H9 (cell line): ENCODE measurements at regions not wholly inside any gene's neighbourhood (a gene's known extent, or its start where the extent isn't known, plus 50 kb on each side); places are given as distances from the start of the nearest gene placed in this dataset.

Source experiments
- DNase-seq: peaks from one replicate; pipeline ENCODE4 v3.0.0-alpha.2; 2017
- H2AFZ ChIP-seq: one replicate; pipeline ENCODE4 v1.6.1; 2013; ENCODE audit warnings: mild to moderate bottlenecking, low read length, control low read depth, moderate library complexity
- H2AK5ac ChIP-seq: 2 replicates; pipeline ENCODE4 v1.6.1; 2013; ENCODE audit warnings: low read length, control low read depth, mixed read lengths; ENCODE audit not compliant: insufficient read length
- H2BK120ac ChIP-seq: one replicate; pipeline ENCODE4 v1.6.1; 2013; ENCODE audit warnings: low read depth, mild to moderate bottlenecking, low read length, control low read depth, inconsistent platforms; ENCODE audit not compliant: poor library complexity, severe bottlenecking
- H2BK12ac ChIP-seq: 2 replicates; pipeline ENCODE4 v1.6.1; 2013; ENCODE audit warnings: low read length, control low read depth, mixed read lengths, low read depth; ENCODE audit not compliant: insufficient read length
- H2BK15ac ChIP-seq: 2 replicates; pipeline ENCODE4 v1.6.1; 2013; ENCODE audit warnings: low read depth, low read length, control low read depth
- H2BK20ac ChIP-seq: one replicate; pipeline ENCODE4 v1.6.1; 2013; ENCODE audit warnings: low read depth, mild to moderate bottlenecking, low read length, control low read depth, inconsistent platforms; ENCODE audit not compliant: poor library complexity, severe bottlenecking
- H2BK5ac ChIP-seq: 2 replicates; pipeline ENCODE4 v1.6.1; 2013; ENCODE audit warnings: low read length, control low read depth, mixed read lengths; ENCODE audit not compliant: insufficient read length
- H3K14ac ChIP-seq: 2 replicates; pipeline ENCODE4 v1.6.1; 2013; ENCODE audit warnings: low read length, control low read depth; ENCODE audit not compliant: insufficient read depth
- H3K18ac ChIP-seq: 2 replicates; pipeline ENCODE4 v1.6.1; 2013; ENCODE audit warnings: low read depth, mild to moderate bottlenecking, mixed read lengths, low read length, control low read depth; ENCODE audit not compliant: insufficient read length
- H3K23ac ChIP-seq: 2 replicates; pipeline ENCODE4 v1.6.1; 2013; ENCODE audit warnings: low read length, control low read depth, mixed read lengths, low read depth; ENCODE audit not compliant: insufficient read length
- H3K23me2 ChIP-seq: 2 replicates; pipeline ENCODE4 v1.6.1; 2013; ENCODE audit warnings: low read depth, mild to moderate bottlenecking, mixed read lengths, low read length, control low read depth; ENCODE audit not compliant: insufficient read length, poor library complexity, severe bottlenecking
- H3K27ac ChIP-seq: 2 replicates; pipeline ENCODE4 v1.5.1; 2013; ENCODE audit warnings: low read length, control low read depth, mixed read lengths, low read depth; ENCODE audit not compliant: insufficient read length
- H3K27me3 ChIP-seq: 2 replicates; pipeline ENCODE4 v1.6.1; 2013; ENCODE audit warnings: low read length, control low read depth, inconsistent platforms; ENCODE audit not compliant: insufficient read depth
- H3K4ac ChIP-seq: 2 replicates; pipeline ENCODE4 v1.6.1; 2013; ENCODE audit warnings: low read depth, mild to moderate bottlenecking, control low read depth, inconsistent platforms, low read length, moderate library complexity
- H3K4me1 ChIP-seq: 2 replicates; pipeline ENCODE4 v1.6.1; 2013; ENCODE audit warnings: low read length, control low read depth, inconsistent platforms; ENCODE audit not compliant: insufficient read depth
- H3K4me2 ChIP-seq: 2 replicates; pipeline ENCODE4 v1.6.1; 2013; ENCODE audit warnings: low read length, control low read depth, mixed read lengths; ENCODE audit not compliant: insufficient read length, insufficient read depth
- H3K56ac ChIP-seq: 2 replicates; pipeline ENCODE4 v1.6.1; 2013; ENCODE audit warnings: low read depth, mild to moderate bottlenecking, mixed read lengths, low read length, control low read depth; ENCODE audit not compliant: insufficient read length
- H3K79me1 ChIP-seq: 2 replicates; pipeline ENCODE4 v1.6.1; 2013; ENCODE audit warnings: low read depth, mild to moderate bottlenecking, moderate library complexity, low read length, control low read depth, inconsistent platforms; ENCODE audit not compliant: insufficient read depth, poor library complexity, severe bottlenecking
- H3K79me2 ChIP-seq: 2 replicates; pipeline ENCODE4 v1.6.1; 2013; ENCODE audit warnings: low read length, control low read depth, inconsistent platforms; ENCODE audit not compliant: insufficient read depth
- H3K9ac ChIP-seq: 2 replicates; pipeline ENCODE4 v1.6.1; 2013; ENCODE audit warnings: low read length, control low read depth, mixed read lengths; ENCODE audit not compliant: insufficient read length; ENCODE audit errors: extremely low read depth
- H3K9me3 ChIP-seq: one replicate; pipeline ENCODE4 v1.6.1; 2013; ENCODE audit warnings: low read depth, low read length, inconsistent platforms; ENCODE audit not compliant: control insufficient read depth
- H3T11ph ChIP-seq: one replicate; pipeline ENCODE4 v1.6.1; 2013; ENCODE audit warnings: mild to moderate bottlenecking, low read length, control low read depth, inconsistent platforms
- H4K20me1 ChIP-seq: one replicate; pipeline ENCODE4 v1.6.1; 2013; ENCODE audit not compliant: control insufficient read depth, insufficient read length, insufficient read depth
- H4K5ac ChIP-seq: 2 replicates; pipeline ENCODE4 v1.6.1; 2013; ENCODE audit warnings: low read depth, mild to moderate bottlenecking, mixed read lengths, low read length, control low read depth; ENCODE audit not compliant: insufficient read length
- H4K8ac ChIP-seq: replicated peaks from 2 replicates; pipeline ENCODE4 v1.6.1; 2013; ENCODE audit warnings: low read length, control low read depth, mixed read lengths, low read depth; ENCODE audit not compliant: insufficient read length
- H4K91ac ChIP-seq: 2 replicates; pipeline ENCODE4 v1.6.1; 2013; ENCODE audit warnings: low read depth, mild to moderate bottlenecking, moderate library complexity, mixed read lengths, low read length, control low read depth; ENCODE audit not compliant: insufficient read length
- H3K27ac Mint-ChIP-seq, 3 experiments: 2 replicates in 2 of 3; 3 replicates in 1 of 3; pipeline ENCODE4 v1.8.0; 2020 to 2021; ENCODE audit warnings: mixed read lengths in 3 of 3, mild to moderate bottlenecking in 1 of 3, moderate library complexity in 1 of 3
- H3K27me3 Mint-ChIP-seq: 2 replicates; pipeline ENCODE4 v1.8.0; 2021; ENCODE audit warnings: low read depth, mild to moderate bottlenecking, moderate library complexity, mixed read lengths
- H3K36me3 Mint-ChIP-seq, 3 experiments: 2 replicates in 2 of 3; 3 replicates in 1 of 3; pipeline ENCODE4 v1.8.0; 2020 to 2021; ENCODE audit warnings: low read depth in 3 of 3, mixed read lengths in 3 of 3; ENCODE audit not compliant: insufficient read depth in 1 of 3
- H3K4me1 Mint-ChIP-seq, 2 experiments: 2 replicates each; pipeline ENCODE4 v1.8.0; 2020; ENCODE audit warnings: mixed read lengths in 2 of 2
- H3K4me3 Mint-ChIP-seq, 2 experiments: 2 replicates in 1 of 2; 3 replicates in 1 of 2; pipeline ENCODE4 v1.8.0; 2020 to 2021; ENCODE audit warnings: mild to moderate bottlenecking in 2 of 2, mixed read lengths in 2 of 2, moderate library complexity in 1 of 2
- H3K9me3 Mint-ChIP-seq, 2 experiments: 2 replicates in 1 of 2; 3 replicates in 1 of 2; pipeline ENCODE4 v1.8.0; 2020; ENCODE audit warnings: mild to moderate bottlenecking in 2 of 2, mixed read lengths in 2 of 2, moderate library complexity in 1 of 2
- CTCF ChIP-seq: fragments of 200-600 bp; sonication (generic); conservative IDR thresholded peaks from 3 replicates; pipeline ENCODE4 v1.8.0; 2021; ENCODE audit warnings: antibody characterized with exemption, mild to moderate bottlenecking

GRCh38 chr6:166101819-166102419 lies 65.7 kb downstream of the TBXT start:
- no peak overlapping the region for H2AFZ ChIP-seq
- H3K9ac ChIP-seq, result no peak overlapping the region
- Mint-ChIP-seq H3K36me3 (peaks cover 4 to 17% (median 14%) of the 10 kb centered on the region in 3 experiments; a peak in 5 of 7 replicates), H3K27ac (no peak overlapping the region), H3K9me3 (peaks cover 23 to 26% of the 10 kb centered on the region in 2 experiments), H3K27me3 (peaks cover 35% of the 10 kb centered on the region), H3K4me1 (peaks cover 3 to 10% of the 10 kb centered on the region in 2 experiments; a peak in 3 of 4 replicates), H3K4me3 (no peak overlapping the region)
- no peak overlapping the region for H4K5ac ChIP-seq
- no peak overlapping the region for H3K27ac ChIP-seq
- H3K79me2 ChIP-seq, result no peaks in the 10 kb centered on the region
- no peaks in the 10 kb centered on the region for H3K79me1 ChIP-seq
- H4K20me1 ChIP-seq, result no peaks in the 10 kb centered on the region
- no peak overlapping the region for H2BK20ac ChIP-seq
- no peak overlapping the region for H2BK15ac ChIP-seq
- H3K23me2 ChIP-seq, result no peaks in the 10 kb centered on the region
- H3K23ac ChIP-seq, result no peak overlapping the region
- H2BK12ac ChIP-seq, result no peak overlapping the region
- H2BK120ac ChIP-seq, result no peak overlapping the region
- no peak overlapping the region for H3T11ph ChIP-seq
- H3K18ac ChIP-seq, result no peak overlapping the region
- H3K27me3 ChIP-seq, result no peaks in the 10 kb centered on the region
- H3K9me3 ChIP-seq, result peaks cover 17% of the 10 kb centered on the region
- TF ChIP-seq CTCF, result no peak
- no peak overlapping the region for H3K56ac ChIP-seq
- no peak overlapping the region for H2AK5ac ChIP-seq
- no peak overlapping the region for H3K4me2 ChIP-seq
- no peak for DNase-seq
- H2BK5ac ChIP-seq, result no peak overlapping the region
- H4K91ac ChIP-seq, result no peak overlapping the region
- H3K4ac ChIP-seq, result no peak overlapping the region
- H4K8ac ChIP-seq, result no peak overlapping the region
- no peaks in the 10 kb centered on the region for H3K4me1 ChIP-seq
- H3K14ac ChIP-seq, result no peak overlapping the region
